A673 (cell line): ENCODE measurements at regions not wholly inside any gene's neighbourhood (a gene's known extent, or its start where the extent isn't known, plus 50 kb on each side); places are given as distances from the start of the nearest gene placed in this dataset.
A peak's percentile ranks its signal among the peaks of the same experiment; 100 is the strongest.

Source experiments
- BruUV-seq: library from RNA; stranded (reverse); fragments of 400-500 nt; replicated peaks from 2 replicates; lab custom pipeline; 2021; lab: Mats Ljungman, UMichigan
- CTCF ChIA-PET: fragments of 300-600 bp; sonication (Branson Sonifier 250); formaldehyde crosslinking; loops from one replicate; lab custom pipeline; 2022; ENCODE audit warnings: antibody characterized with exemption; lab: Charles Lee
- POLR2A ChIA-PET: fragments of 300-600 bp; sonication (Branson Sonifier 250); formaldehyde crosslinking; loops from one replicate; lab custom pipeline; 2022; ENCODE audit warnings: antibody characterized with exemption; ENCODE audit not compliant: low non-redundant PET; lab: Charles Lee
- DNase-seq: peaks from one replicate; pipeline ENCODE4 v3.0.0-alpha.2; 2015; ENCODE audit warnings: low spot score
- H3K27ac ChIP-seq: fragments of 200-600 bp; sonication (generic); 2 replicates; pipeline ENCODE4 v1.5.1; 2016; ENCODE audit warnings: mixed run types, low read depth, mild to moderate bottlenecking, mixed read lengths, antibody characterized with exemption, low read length; ENCODE audit not compliant: poor library complexity, severe bottlenecking
- H3K27me3 ChIP-seq: fragments of 200-600 bp; sonication (generic); replicated peaks from 2 replicates; pipeline ENCODE4 v1.6.1; 2017; ENCODE audit warnings: mixed run types, low read depth, mild to moderate bottlenecking, mixed read lengths, antibody characterized with exemption, low read length; ENCODE audit not compliant: insufficient read depth, poor library complexity
- H3K36me3 ChIP-seq: fragments of 200-600 bp; sonication (generic); 2 replicates; pipeline ENCODE4 v1.6.1; 2016; ENCODE audit warnings: mixed run types, mild to moderate bottlenecking, mixed read lengths, antibody characterized with exemption, low read length; ENCODE audit not compliant: insufficient read depth, poor library complexity, severe bottlenecking
- H3K4me1 ChIP-seq: fragments of 200-600 bp; sonication (generic); 2 replicates; pipeline ENCODE4 v1.6.1; 2017; ENCODE audit warnings: mixed run types, mild to moderate bottlenecking, mixed read lengths, antibody characterized with exemption, low read length; ENCODE audit not compliant: insufficient read depth, poor library complexity, severe bottlenecking
- H3K4me3 ChIP-seq: fragments of 200-600 bp; sonication (generic); 2 replicates; pipeline ENCODE4 v1.5.1; 2016; ENCODE audit warnings: low read depth, mixed run types, mild to moderate bottlenecking, mixed read lengths, low read length; ENCODE audit not compliant: poor library complexity, severe bottlenecking
- H3K9me3 ChIP-seq: fragments of 200-600 bp; sonication (generic); 2 replicates; pipeline ENCODE4 v1.6.1; 2016; ENCODE audit warnings: mixed run types, low read depth, mild to moderate bottlenecking, mixed read lengths, antibody characterized with exemption, low read length; ENCODE audit not compliant: poor library complexity, severe bottlenecking
- EZH2 ChIP-seq: fragments of 200-600 bp; sonication (generic); IDR thresholded peaks from 2 replicates; pipeline ENCODE4 v1.6.1; 2017; ENCODE audit warnings: borderline replicate concordance, low read depth, mild to moderate bottlenecking, mixed read lengths, antibody characterized with exemption, low read length; ENCODE audit not compliant: poor library complexity, severe bottlenecking
- intact Hi-C: fragments of 100-400 bp; cut with micrococcal nuclease; formaldehyde crosslinking; loops from one replicate; pipeline ENCODE4 v1.10.0; 2022; ENCODE audit not compliant: unreplicated experiment
- TF ChIP-seq, protein P1 (sequence below): fragments of 300-800, 200-600 bp; sonication (generic); conservative IDR thresholded peaks from 2 replicates; pipeline ENCODE4 v1.5.1; 2017; ENCODE audit warnings: low read depth, mild to moderate bottlenecking, antibody characterized with exemption, low read length, moderate library complexity, mixed read lengths

DNA sequence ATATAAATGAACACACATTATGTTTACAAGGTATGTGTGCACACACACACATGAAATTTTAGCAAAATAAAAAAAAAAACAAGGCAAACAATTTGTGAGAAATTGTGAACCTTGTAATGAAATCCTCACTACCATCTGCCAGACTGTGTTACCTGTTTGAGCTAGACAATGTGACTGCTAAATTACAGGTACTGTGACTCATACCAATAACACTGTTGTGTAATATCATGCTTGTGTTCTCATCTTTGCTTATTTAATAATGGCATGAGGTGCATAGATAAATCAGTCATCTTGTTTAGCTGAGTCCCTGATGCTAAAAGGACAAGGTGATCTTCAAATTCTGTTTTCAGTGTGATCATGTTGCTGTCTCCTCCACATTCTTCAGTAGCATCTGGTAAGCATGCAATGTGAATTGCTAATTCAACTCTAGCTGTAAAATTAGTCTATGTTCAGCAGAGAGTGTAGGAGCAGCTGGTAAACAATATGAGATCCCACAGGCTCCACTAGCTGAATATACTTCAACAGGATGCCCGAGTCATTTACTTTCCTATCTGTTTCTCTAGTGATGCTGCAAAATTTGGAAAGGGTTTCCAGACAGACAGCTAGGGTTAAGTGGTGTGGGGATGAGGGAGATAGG lies 966.3 kb upstream of the C9orf72 start:
- ChIA-PET POLR2A (no interaction called here), CTCF (no interaction called here)

DNA sequence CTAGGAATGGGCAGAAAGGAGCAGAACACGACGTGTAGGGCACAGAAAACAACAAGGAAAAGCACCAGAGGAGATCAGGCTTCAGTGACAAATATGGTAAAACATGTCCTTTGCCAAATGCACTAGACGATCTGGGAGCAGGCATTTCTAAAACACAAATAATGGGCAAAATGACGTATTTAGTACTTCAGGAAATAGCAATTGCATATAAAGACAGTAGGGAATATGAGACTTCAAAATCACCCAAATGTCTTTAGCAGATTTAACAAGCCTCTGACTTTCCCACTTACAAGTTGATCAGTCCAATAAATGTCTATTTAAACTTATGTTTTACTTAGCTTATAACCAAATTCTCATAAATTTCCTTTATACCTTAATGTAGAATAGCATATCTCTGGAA lies 969.6 kb upstream of the C9orf72 start:
- ChIA-PET CTCF (no interaction called here), POLR2A (no interaction called here)
- Histone ChIP-seq H3K4me1 (peaks cover 15% of the 10 kb centered on the region), H3K27ac (peak overlapping the region; percentile 16), H3K27me3 (no peaks in the 10 kb centered on the region), H3K4me3 (no peak overlapping the region), H3K36me3 (no peaks in the 10 kb centered on the region), H3K9me3 (no peaks in the 10 kb centered on the region)
- TF ChIP-seq, protein P1, sequence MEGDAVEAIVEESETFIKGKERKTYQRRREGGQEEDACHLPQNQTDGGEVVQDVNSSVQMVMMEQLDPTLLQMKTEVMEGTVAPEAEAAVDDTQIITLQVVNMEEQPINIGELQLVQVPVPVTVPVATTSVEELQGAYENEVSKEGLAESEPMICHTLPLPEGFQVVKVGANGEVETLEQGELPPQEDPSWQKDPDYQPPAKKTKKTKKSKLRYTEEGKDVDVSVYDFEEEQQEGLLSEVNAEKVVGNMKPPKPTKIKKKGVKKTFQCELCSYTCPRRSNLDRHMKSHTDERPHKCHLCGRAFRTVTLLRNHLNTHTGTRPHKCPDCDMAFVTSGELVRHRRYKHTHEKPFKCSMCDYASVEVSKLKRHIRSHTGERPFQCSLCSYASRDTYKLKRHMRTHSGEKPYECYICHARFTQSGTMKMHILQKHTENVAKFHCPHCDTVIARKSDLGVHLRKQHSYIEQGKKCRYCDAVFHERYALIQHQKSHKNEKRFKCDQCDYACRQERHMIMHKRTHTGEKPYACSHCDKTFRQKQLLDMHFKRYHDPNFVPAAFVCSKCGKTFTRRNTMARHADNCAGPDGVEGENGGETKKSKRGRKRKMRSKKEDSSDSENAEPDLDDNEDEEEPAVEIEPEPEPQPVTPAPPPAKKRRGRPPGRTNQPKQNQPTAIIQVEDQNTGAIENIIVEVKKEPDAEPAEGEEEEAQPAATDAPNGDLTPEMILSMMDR, result no peak
- no peak for TF ChIP-seq EZH2
- intact Hi-C loops, result no loop called here
- BruUV-seq, result no TSS peak
- DNase-seq, result peak; percentile 80

More for the DNA sequence above, 966.3 kb upstream of the C9orf72 start:
- intact Hi-C loops, result no loop called here
- no peak overlapping the region for H3K27ac ChIP-seq
- no peak overlapping the region for H3K4me3 ChIP-seq
- no peak for TF ChIP-seq EZH2
- no peak for DNase-seq
- H3K9me3 ChIP-seq, result no peaks in the 10 kb centered on the region
- no peaks in the 10 kb centered on the region for H3K36me3 ChIP-seq
- H3K27me3 ChIP-seq, result no peaks in the 10 kb centered on the region
- peaks cover 15% of the 10 kb centered on the region for H3K4me1 ChIP-seq
- no TSS peak for BruUV-seq

DNA sequence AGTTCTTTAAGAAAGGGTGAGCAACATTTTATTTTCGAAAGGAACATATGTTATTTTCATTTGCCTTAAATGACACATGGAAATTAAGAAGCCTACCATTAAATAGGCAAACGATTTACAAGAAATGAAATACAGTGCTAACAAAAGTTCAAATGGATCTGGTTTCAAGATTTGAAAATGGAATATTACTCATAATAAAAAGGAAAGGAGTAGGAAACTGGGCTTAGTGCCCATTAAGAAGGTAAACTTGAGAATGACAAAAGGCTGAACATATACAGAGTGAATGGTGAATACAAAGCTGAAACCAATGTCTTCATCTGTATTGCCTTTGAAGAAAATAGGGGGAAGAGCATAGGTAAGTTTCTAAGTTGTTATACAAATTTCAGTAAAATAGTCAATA lies 974.2 kb upstream of the C9orf72 start:
- ChIA-PET POLR2A (no interaction called here), CTCF (no interaction called here)
- intact Hi-C loops, result no loop called here
- Histone ChIP-seq H3K4me1 (peaks cover 12% of the 10 kb centered on the region), H3K36me3 (no peaks in the 10 kb centered on the region), H3K27ac (no peak overlapping the region), H3K4me3 (no peak overlapping the region), H3K27me3 (no peaks in the 10 kb centered on the region), H3K9me3 (peaks cover 9% of the 10 kb centered on the region)
- DNase-seq, result no peak
- no TSS peak for BruUV-seq
- no peak for TF ChIP-seq EZH2
- TF ChIP-seq, protein P1, result no peak
